Testis (tissue), 2 donors: ENCODE measurements at regions not wholly inside any gene's neighbourhood (a gene's known extent, or its start where the extent isn't known, plus 50 kb on each side); places are given as distances from the start of the nearest gene placed in this dataset.

Source experiments
- CTCF ChIP-seq, 3 experiments: fragments of 450-650 bp in 2 of 3; fragments of 200-600 bp in 1 of 3; sonication (generic) in 1 of 3; IDR thresholded peaks; one replicate each; pipeline ENCODE4 v1.5.1; 2016 to 2019; ENCODE audit warnings: antibody characterized with exemption in 3 of 3, mild to moderate bottlenecking in 2 of 3, moderate library complexity in 1 of 3
- POLR2A ChIP-seq: fragments of 450-650 bp; IDR thresholded peaks from one replicate; pipeline ENCODE4 v1.6.1; 2017; ENCODE audit warnings: antibody characterized with exemption, mild to moderate bottlenecking, moderate library complexity

GRCh38 chr1:83547901-83548300 lies 451.0 kb downstream of the TTLL7 start:
- TF ChIP-seq POLR2A, result no peak
- TF ChIP-seq CTCF (IDR thresholded peaks at IDR 0.05), result no peak
